GM11168 (cell line): ENCODE measurements at regions not wholly inside any gene's neighbourhood (a gene's known extent, or its start where the extent isn't known, plus 50 kb on each side); places are given as distances from the start of the nearest gene placed in this dataset.

Experiments
- in situ Hi-C: fragments of 300-500 bp; cut with MboI; formaldehyde crosslinking; loops from one replicate; pipeline ENCODE4 v1.12.0; 2022; ENCODE audit warnings: low sequenced_read_pairs; ENCODE audit not compliant: unreplicated experiment

- in situ Hi-C loops, result no loop called here
Observed at GRCh38 chr10:61319386-61320256, 133.6 kb downstream of the TMEM26 start.

- in situ Hi-C loops, result no loop called here
Observed at GRCh38 chr10:61318429-61318828, 134.8 kb downstream of the TMEM26 start.

- in situ Hi-C loops, result no loop called here
Observed at GRCh38 chr10:61317706-61318105, 135.5 kb downstream of the TMEM26 start.

GRCh38 chr10:61316676-61317265, 136.4 kb downstream of the TMEM26 start:
- in situ Hi-C loops, result no loop called here

GRCh38 chr10:61314273-61314672, 138.9 kb downstream of the TMEM26 start:
- in situ Hi-C loops, result no loop called here

GRCh38 chr10:61313460-61313859, 139.7 kb downstream of the TMEM26 start:
- in situ Hi-C loops, result no loop called here

- in situ Hi-C loops, result no loop called here
Observed at GRCh38 chr10:61304746-61305145, 148.4 kb downstream of the TMEM26 start.

- in situ Hi-C loops, result no loop called here
Observed at GRCh38 chr10:61302124-61302523, 151.1 kb downstream of the TMEM26 start.

GRCh38 chr10:61301575-61301974, 151.6 kb downstream of the TMEM26 start:
- in situ Hi-C loops, result no loop called here

- in situ Hi-C loops, result no loop called here
Observed at GRCh38 chr10:61299841-61300240, 153.3 kb downstream of the TMEM26 start.

GRCh38 chr10:61299156-61299555, 154.0 kb downstream of the TMEM26 start:
- in situ Hi-C loops, result no loop called here

GRCh38 chr10:61298194-61298593, 155.0 kb downstream of the TMEM26 start:
- in situ Hi-C loops, result no loop called here

GRCh38 chr10:61296161-61296560, 157.0 kb downstream of the TMEM26 start:
- in situ Hi-C loops, result no loop called here

GRCh38 chr10:61294131-61294530, 159.1 kb downstream of the TMEM26 start:
- in situ Hi-C loops, result no loop called here

- in situ Hi-C loops, result loop anchor here (10.0 kb wide), 1 partner anchor 145 kb away; no protein-coding TSS in a partner anchor
Observed at GRCh38 chr10:61289813-61290212, 163.4 kb downstream of the TMEM26 start.

GRCh38 chr10:61286686-61287085, 166.5 kb downstream of the TMEM26 start:
- in situ Hi-C loops, result loop anchor here (10.0 kb wide), 1 partner anchor 142 kb away; no protein-coding TSS in a partner anchor

GRCh38 chr10:61285749-61286148, 167.4 kb downstream of the TMEM26 start:
- in situ Hi-C loops, result loop anchor here (10.0 kb wide), 1 partner anchor 141 kb away; no protein-coding TSS in a partner anchor

GRCh38 chr10:61284222-61284890, 168.8 kb downstream of the TMEM26 start:
- in situ Hi-C loops, result loop anchor here (10.0 kb wide), 1 partner anchor 140 kb away; no protein-coding TSS in a partner anchor

GRCh38 chr10:61283481-61284221, 169.5 kb downstream of the TMEM26 start:
- in situ Hi-C loops, result loop anchor here (10.0 kb wide), 1 partner anchor 139 kb away; no protein-coding TSS in a partner anchor

GRCh38 chr10:61283066-61283465, 170.1 kb downstream of the TMEM26 start:
- in situ Hi-C loops, result loop anchor here (10.0 kb wide), 1 partner anchor 138 kb away; no protein-coding TSS in a partner anchor
